ENCODE measurements at regions not wholly inside any gene's neighbourhood (a gene's known extent, or its start where the extent isn't known, plus 50 kb on each side); places are given as distances from the start of the nearest gene placed in this dataset.

DNA sequence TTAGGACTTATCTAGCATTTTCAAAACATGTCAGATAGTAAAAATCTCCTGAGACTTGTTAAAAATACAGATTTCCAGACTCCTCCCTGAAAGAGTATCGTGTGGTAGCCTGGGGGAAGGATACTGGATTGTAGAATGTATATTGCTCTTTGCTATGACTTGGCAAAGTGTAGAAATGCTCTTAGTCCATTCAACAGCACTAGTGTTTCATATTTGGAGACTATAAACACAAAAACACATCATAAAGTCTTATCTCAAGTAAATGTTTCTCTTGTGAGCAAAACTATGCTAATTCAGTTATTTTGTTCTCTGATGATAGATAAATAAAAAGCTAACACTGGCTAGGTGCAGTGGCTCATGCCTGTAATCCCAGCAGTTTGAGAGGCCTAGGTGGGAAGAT, 137.5 kb upstream of the PRPS1L1 start:
- TF ChIP-seq POLR2AphosphoS5 (IDR thresholded peaks at IDR 0.05; ENCODE audit: low read depth, low read length) (no peak), REST (IDR thresholded peaks at IDR 0.05; ENCODE audit: insufficient read depth in 1 of 2, low read depth in 2 of 2, low read length in 2 of 2) (no peak), FOXP2 (optimal IDR thresholded peaks at IDR 0.05; ENCODE audit: borderline replicate concordance, extremely low read depth, extremely low read length, insufficient read depth) (no peak), TAF1 (IDR thresholded peaks at IDR 0.05; ENCODE audit: borderline replicate concordance, insufficient read depth, low read length) (no peak)

Measured in PFSK-1 (cell line).